Osteoblast (primary cell): ENCODE measurements at regions not wholly inside any gene's neighbourhood (a gene's known extent, or its start where the extent isn't known, plus 50 kb on each side); places are given as distances from the start of the nearest gene placed in this dataset.
A peak's percentile ranks its signal among the peaks of the same experiment; 100 is the strongest.

Experiments
- DNase-seq: peaks from one replicate; pipeline ENCODE4 v3.0.0; 2011; ENCODE audit warnings: low spot score, mixed read lengths; ENCODE audit not compliant: insufficient read length; ENCODE audit errors: missing footprints
- H2AFZ ChIP-seq: 2 replicates; pipeline ENCODE4 v1.6.0; 2011; ENCODE audit warnings: mild to moderate bottlenecking, low read length
- H3K27ac ChIP-seq: 2 replicates; pipeline ENCODE4 v1.5.1; 2011; ENCODE audit warnings: mild to moderate bottlenecking, low read depth, low read length, moderate library complexity
- H3K27me3 ChIP-seq: 2 replicates; pipeline ENCODE4 v1.6.0; 2012; ENCODE audit warnings: mild to moderate bottlenecking, control low read depth, inconsistent platforms, low read length, moderate library complexity; ENCODE audit not compliant: insufficient read depth
- H3K36me3 ChIP-seq: 2 replicates; pipeline ENCODE4 v1.5.1; 2011; ENCODE audit warnings: mild to moderate bottlenecking, low read length, control low read depth, moderate library complexity; ENCODE audit not compliant: insufficient read depth
- H3K4me1 ChIP-seq: 2 replicates; pipeline ENCODE4 v1.5.1; 2011; ENCODE audit warnings: mild to moderate bottlenecking, low read length, control low read depth, moderate library complexity; ENCODE audit not compliant: insufficient read depth
- H3K4me2 ChIP-seq: 2 replicates; pipeline ENCODE4 v1.6.0; 2011; ENCODE audit warnings: mild to moderate bottlenecking, low read length; ENCODE audit not compliant: insufficient read depth
- H3K4me3 ChIP-seq: fragments of 200-600 bp; sonication (generic); 3 replicates; pipeline ENCODE4 v1.5.1; 2012; ENCODE audit warnings: mild to moderate bottlenecking, low read length, inconsistent platforms; ENCODE audit not compliant: insufficient read depth
- H3K79me2 ChIP-seq: 2 replicates; pipeline ENCODE4 v1.6.0; 2012; ENCODE audit warnings: mild to moderate bottlenecking, low read length, control low read depth, inconsistent platforms; ENCODE audit not compliant: insufficient read depth
- H3K9me3 ChIP-seq: 2 replicates; pipeline ENCODE4 v1.5.1; 2011; ENCODE audit warnings: low read depth, low read length, control low read depth
- H4K20me1 ChIP-seq: 2 replicates; pipeline ENCODE4 v1.6.0; 2012; ENCODE audit warnings: mild to moderate bottlenecking, low read length, control low read depth; ENCODE audit not compliant: insufficient read depth
- TF ChIP-seq, protein P1 (sequence below): IDR thresholded peaks from 2 replicates; pipeline ENCODE4 v1.5.1; 2011; ENCODE audit warnings: mild to moderate bottlenecking, low read depth, low read length, moderate library complexity; ENCODE audit errors: extremely low read depth

GRCh38 chr4:102431608-102431961, 69.6 kb upstream of the NFKB1 start:
- TF ChIP-seq, protein P1, sequence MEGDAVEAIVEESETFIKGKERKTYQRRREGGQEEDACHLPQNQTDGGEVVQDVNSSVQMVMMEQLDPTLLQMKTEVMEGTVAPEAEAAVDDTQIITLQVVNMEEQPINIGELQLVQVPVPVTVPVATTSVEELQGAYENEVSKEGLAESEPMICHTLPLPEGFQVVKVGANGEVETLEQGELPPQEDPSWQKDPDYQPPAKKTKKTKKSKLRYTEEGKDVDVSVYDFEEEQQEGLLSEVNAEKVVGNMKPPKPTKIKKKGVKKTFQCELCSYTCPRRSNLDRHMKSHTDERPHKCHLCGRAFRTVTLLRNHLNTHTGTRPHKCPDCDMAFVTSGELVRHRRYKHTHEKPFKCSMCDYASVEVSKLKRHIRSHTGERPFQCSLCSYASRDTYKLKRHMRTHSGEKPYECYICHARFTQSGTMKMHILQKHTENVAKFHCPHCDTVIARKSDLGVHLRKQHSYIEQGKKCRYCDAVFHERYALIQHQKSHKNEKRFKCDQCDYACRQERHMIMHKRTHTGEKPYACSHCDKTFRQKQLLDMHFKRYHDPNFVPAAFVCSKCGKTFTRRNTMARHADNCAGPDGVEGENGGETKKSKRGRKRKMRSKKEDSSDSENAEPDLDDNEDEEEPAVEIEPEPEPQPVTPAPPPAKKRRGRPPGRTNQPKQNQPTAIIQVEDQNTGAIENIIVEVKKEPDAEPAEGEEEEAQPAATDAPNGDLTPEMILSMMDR = no peak
- peak overlapping the region; percentile 75 for H3K4me3 ChIP-seq
- no peaks in the 10 kb centered on the region for H3K79me2 ChIP-seq
- peak overlapping the region; percentile 86 for H3K4me2 ChIP-seq
- peak overlapping the region; percentile 74 for H3K27ac ChIP-seq
- no peaks in the 10 kb centered on the region for H4K20me1 ChIP-seq
- DNase-seq = no peak
- no peaks in the 10 kb centered on the region for H3K27me3 ChIP-seq
- peaks cover 13% of the 10 kb centered on the region for H3K4me1 ChIP-seq
- H2AFZ ChIP-seq = no peak overlapping the region
- H3K36me3 ChIP-seq = no peaks in the 10 kb centered on the region
- H3K9me3 ChIP-seq = no peaks in the 10 kb centered on the region

DNA sequence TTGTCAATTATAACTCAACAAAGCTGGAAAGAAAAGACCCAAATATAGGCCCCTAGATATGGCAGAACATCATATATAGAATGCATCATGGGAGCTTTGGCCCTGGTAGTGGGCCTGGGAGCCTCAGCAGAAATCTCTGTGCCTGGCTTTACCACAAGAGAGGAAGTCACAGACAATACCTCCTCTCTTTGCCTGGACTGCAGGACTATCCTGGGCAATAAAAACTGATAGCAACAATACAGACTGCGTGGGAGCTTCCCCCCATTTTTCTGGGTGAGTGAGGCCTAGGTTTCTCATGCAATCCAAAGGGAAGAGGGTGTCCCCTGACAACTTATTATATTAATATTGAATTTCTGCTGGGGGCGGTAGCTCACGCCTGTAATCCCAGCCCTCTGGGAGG, 64.0 kb upstream of the NFKB1 start:
- Histone ChIP-seq H3K4me2 (no peak overlapping the region), H4K20me1 (no peaks in the 10 kb centered on the region), H3K27ac (no peak overlapping the region), H3K9me3 (no peaks in the 10 kb centered on the region), H3K27me3 (no peaks in the 10 kb centered on the region), H3K79me2 (no peaks in the 10 kb centered on the region), H3K4me3 (no peak overlapping the region), H3K36me3 (no peaks in the 10 kb centered on the region), H3K4me1 (peaks cover 13% of the 10 kb centered on the region), H2AFZ (no peak overlapping the region)
- TF ChIP-seq, protein P1 = no peak
- no peak for DNase-seq

DNA sequence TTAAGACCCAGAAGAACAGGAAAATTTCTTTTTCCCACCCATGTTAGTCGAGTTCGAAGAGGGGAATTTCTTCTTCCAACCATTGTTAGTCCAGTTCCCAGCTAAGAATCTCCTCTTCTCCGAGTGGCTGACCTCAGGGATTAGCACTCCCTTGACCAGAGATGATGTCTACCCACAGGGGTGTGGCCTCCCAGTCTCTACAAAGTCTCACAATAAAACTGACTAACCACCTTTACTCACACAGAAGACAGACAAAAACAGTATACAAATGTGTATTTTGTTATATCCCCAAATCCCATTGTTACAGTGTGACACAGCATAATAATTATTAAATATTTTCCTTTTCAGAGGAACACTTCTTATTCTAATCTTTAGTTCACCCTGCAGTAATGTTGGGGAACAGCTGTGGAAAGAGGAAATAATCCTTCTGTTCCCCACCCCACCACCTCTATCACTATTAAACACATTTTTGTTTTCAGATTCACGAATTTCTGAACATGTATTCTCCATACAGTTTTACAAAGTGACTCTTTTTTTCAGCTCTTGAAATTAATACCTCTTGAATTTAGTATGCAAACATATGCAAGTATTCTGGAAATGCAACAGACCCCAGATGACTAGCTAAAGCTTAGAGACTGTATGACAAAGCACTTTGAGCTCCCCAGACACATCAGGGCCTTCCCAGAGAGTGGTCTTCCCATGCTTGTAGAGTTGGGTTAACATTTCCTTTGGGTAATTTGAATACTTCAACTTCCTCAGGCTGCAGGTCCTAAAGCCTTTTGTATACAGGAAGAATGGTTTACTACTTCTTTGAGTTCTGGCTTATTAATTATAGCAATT, 62.5 kb upstream of the NFKB1 start:
- no peaks in the 10 kb centered on the region for H3K9me3 ChIP-seq
- H3K36me3 ChIP-seq = no peaks in the 10 kb centered on the region
- peak overlapping the region; percentile 71 for H3K27ac ChIP-seq
- TF ChIP-seq, protein P1 = no peak
- no peaks in the 10 kb centered on the region for H4K20me1 ChIP-seq
- H3K4me2 ChIP-seq = peak overlapping the region; percentile 39
- peaks cover 13% of the 10 kb centered on the region for H3K4me1 ChIP-seq
- peak overlapping the region; percentile 13 for H2AFZ ChIP-seq
- DNase-seq = no peak
- no peaks in the 10 kb centered on the region for H3K79me2 ChIP-seq
- H3K4me3 ChIP-seq = no peak overlapping the region
- no peaks in the 10 kb centered on the region for H3K27me3 ChIP-seq

GRCh38 chr4:102439236-102439614, 61.9 kb upstream of the NFKB1 start:
- peak overlapping the region; percentile 13 for H2AFZ ChIP-seq
- TF ChIP-seq, protein P1 = no peak
- no peaks in the 10 kb centered on the region for H3K27me3 ChIP-seq
- H3K27ac ChIP-seq = peak overlapping the region; percentile 71
- H3K79me2 ChIP-seq = no peaks in the 10 kb centered on the region
- H3K4me2 ChIP-seq = peak overlapping the region; percentile 39
- no peaks in the 10 kb centered on the region for H3K9me3 ChIP-seq
- no peak overlapping the region for H3K4me3 ChIP-seq
- H3K36me3 ChIP-seq = no peaks in the 10 kb centered on the region
- DNase-seq = peak; percentile 19
- H4K20me1 ChIP-seq = no peaks in the 10 kb centered on the region
- peaks cover 13% of the 10 kb centered on the region for H3K4me1 ChIP-seq
